Lower leg skin (tissue), 3 donors: ENCODE measurements at regions not wholly inside any gene's neighbourhood (a gene's known extent, or its start where the extent isn't known, plus 50 kb on each side); places are given as distances from the start of the nearest gene placed in this dataset.

Experiments
- CTCF ChIP-seq, 3 donors: fragments of 450-650 bp; IDR thresholded peaks; one replicate each; pipeline ENCODE4 v1.5.1; 2016; ENCODE audit warnings: antibody characterized with exemption in 3 of 3, mild to moderate bottlenecking in 3 of 3, moderate library complexity in 2 of 3
- POLR2A ChIP-seq, 2 donors: fragments of 450-650 bp; IDR thresholded peaks; one replicate each; pipeline ENCODE4 v1.6.1; 2016 to 2017; ENCODE audit warnings: antibody characterized with exemption in 2 of 2, mild to moderate bottlenecking in 1 of 2, moderate library complexity in 1 of 2

GRCh38 chr7:156554488-156554887 is 86.1 kb upstream of the RNF32 start:
- TF ChIP-seq CTCF (IDR thresholded peaks at IDR 0.05) (no peak), POLR2A (IDR thresholded peaks at IDR 0.05) (no peak)
